Endothelial cell of umbilical vein (primary cell): ENCODE measurements at regions not wholly inside any gene's neighbourhood (a gene's known extent, or its start where the extent isn't known, plus 50 kb on each side); places are given as distances from the start of the nearest gene placed in this dataset.

Source experiments
- BruUV-seq: library from RNA; stranded (reverse); fragments of 400-500 nt; replicated peaks from 2 replicates; lab custom pipeline; 2021; lab: Mats Ljungman, UMichigan
- CTCF ChIA-PET: fragments of 300-600, 350-600 bp; sonication (Branson Sonifier 250); formaldehyde crosslinking; loops from one replicate; lab custom pipeline; 2021; ENCODE audit warnings: antibody characterized with exemption, inconsistent platforms; lab: Charles Lee
- POLR2A ChIA-PET: fragments of 300-600, 350-600 bp; sonication (Branson Sonifier 250); formaldehyde crosslinking; loops from one replicate; lab custom pipeline; 2021; ENCODE audit warnings: antibody characterized with exemption, inconsistent platforms; lab: Charles Lee
- DNase-seq: peaks from one replicate; pipeline ENCODE4 v3.0.0-alpha.2; 2011; ENCODE audit warnings: low read depth, low spot score
- FAIRE-seq: peaks from 2 replicates; lab custom pipeline; 2011; peaks lifted over from hg19 to GRCh38; lab: Jason Lieb, UNC
- H2AFZ ChIP-seq: 2 replicates; pipeline ENCODE4 v1.6.0; 2012; ENCODE audit warnings: low read depth, low read length, control low read depth, inconsistent platforms
- H3K27ac ChIP-seq: 2 replicates; pipeline ENCODE4 v1.5.1; 2011; ENCODE audit warnings: low read depth, mild to moderate bottlenecking, control low read depth, low read length, moderate library complexity; ENCODE audit not compliant: insufficient read depth
- H3K27me3 ChIP-seq, 2 experiments: 2 replicates each; pipeline versions ENCODE4 v1.6.0 to v1.6.1; 2011; ENCODE audit warnings: low read length in 2 of 2, mixed read lengths in 1 of 2; ENCODE audit not compliant: control insufficient read depth in 2 of 2, insufficient read depth in 2 of 2
- H3K36me3 ChIP-seq, 2 experiments: 2 replicates in 1 of 2; 3 replicates in 1 of 2; pipeline ENCODE4 v1.5.1; 2011; ENCODE audit warnings: low read length in 2 of 2, mild to moderate bottlenecking in 1 of 2, moderate library complexity in 1 of 2; ENCODE audit not compliant: control insufficient read depth in 2 of 2, insufficient read depth in 2 of 2; ENCODE audit errors: extremely low read depth in 1 of 2
- H3K4me1 ChIP-seq: 3 replicates; pipeline ENCODE4 v1.5.1; 2011; ENCODE audit warnings: mild to moderate bottlenecking, low read length; ENCODE audit not compliant: control insufficient read depth, insufficient read depth; ENCODE audit errors: extremely low read depth
- H3K4me2 ChIP-seq: 2 replicates; pipeline ENCODE4 v1.6.1; 2011; ENCODE audit warnings: low read length, control low read depth, mixed read lengths; ENCODE audit not compliant: insufficient read depth
- H3K4me3 ChIP-seq, 3 experiments: fragments of 200-600 bp in 1 of 3; sonication (generic), shearing (Covaris generic) in 1 of 3; replicated peaks in 1 of 3; 2 replicates each; pipeline ENCODE4 v1.5.1; 2011 to 2016; ENCODE audit warnings: control low read depth in 3 of 3, low read length in 3 of 3, mild to moderate bottlenecking in 2 of 3, inconsistent platforms in 1 of 3, low read depth in 1 of 3, moderate library complexity in 1 of 3; ENCODE audit not compliant: insufficient read depth in 1 of 3
- H3K79me2 ChIP-seq: 2 replicates; pipeline ENCODE4 v1.6.0; 2012; ENCODE audit warnings: low read length, inconsistent platforms; ENCODE audit not compliant: control insufficient read depth, insufficient read depth
- H3K9ac ChIP-seq: replicated peaks from 2 replicates; pipeline ENCODE3; 2011; ENCODE audit warnings: low read length, control low read depth; ENCODE audit not compliant: insufficient read depth; ENCODE audit errors: extremely low read depth
- H3K9me1 ChIP-seq: replicated peaks from 3 replicates; pipeline ENCODE4 v1.6.0; 2011; ENCODE audit warnings: mild to moderate bottlenecking, low read length; ENCODE audit not compliant: control insufficient read depth, insufficient read depth; ENCODE audit errors: extremely low read depth
- H3K9me3 ChIP-seq: replicated peaks from 2 replicates; pipeline ENCODE4 v1.5.1; 2012; ENCODE audit warnings: low read length, inconsistent platforms; ENCODE audit not compliant: control insufficient read depth, insufficient read depth
- H4K20me1 ChIP-seq: replicated peaks from 2 replicates; pipeline ENCODE3; 2011; ENCODE audit warnings: mild to moderate bottlenecking, low read length; ENCODE audit not compliant: control insufficient read depth, insufficient read depth; ENCODE audit errors: extremely low read depth
- EZH2 ChIP-seq: IDR thresholded peaks from 2 replicates; pipeline ENCODE4 v1.6.1; 2012; ENCODE audit warnings: borderline replicate concordance, low read depth, mild to moderate bottlenecking, moderate library complexity, low read length, inconsistent platforms; ENCODE audit not compliant: severe bottlenecking
- FOS ChIP-seq: IDR thresholded peaks from 2 replicates; pipeline ENCODE4 v1.6.1; 2011; ENCODE audit warnings: mild to moderate bottlenecking, low read length, moderate library complexity, borderline replicate concordance; ENCODE audit not compliant: insufficient read depth
- GATA2 ChIP-seq: IDR thresholded peaks from 2 replicates; pipeline ENCODE4 v1.7.0; 2011; ENCODE audit warnings: low read depth, mild to moderate bottlenecking, moderate library complexity, mixed read lengths, low read length; ENCODE audit not compliant: insufficient read length, insufficient read depth
- JUN ChIP-seq: IDR thresholded peaks from 2 replicates; pipeline ENCODE4 v1.6.1; 2011; ENCODE audit warnings: borderline replicate concordance, low read depth; ENCODE audit not compliant: insufficient read length, insufficient read depth
- MYC ChIP-seq: IDR thresholded peaks from one replicate; pipeline ENCODE4 v1.6.1; 2011; ENCODE audit warnings: mild to moderate bottlenecking, low read depth, low read length
- POLR2A ChIP-seq: IDR thresholded peaks from 2 replicates; pipeline ENCODE4 v1.6.1; 2012; ENCODE audit warnings: low read depth, mild to moderate bottlenecking, control low read depth, low read length
- POLR2AphosphoS5 ChIP-seq: IDR thresholded peaks from 2 replicates; pipeline ENCODE4 v1.6.1; 2012; ENCODE audit warnings: low read depth, mild to moderate bottlenecking, control low read depth, low read length, moderate library complexity; ENCODE audit not compliant: insufficient read depth
- dilution Hi-C: fragments of 300-500 bp; cut with MboI; formaldehyde crosslinking; loops from one replicate; pipeline ENCODE4 v1.15.0; 2019; ENCODE audit warnings: low sequenced_read_pairs; ENCODE audit not compliant: extremely low pct_ligation_motif_present
- intact Hi-C: fragments of 100-400 bp; cut with micrococcal nuclease; formaldehyde crosslinking; loops from one replicate; pipeline ENCODE4 v1.10.0; 2022
- TF ChIP-seq, protein P1 (sequence below): IDR thresholded peaks from 2 replicates; pipeline ENCODE4 v1.6.1; 2011; ENCODE audit not compliant: insufficient read depth, insufficient read length
- TF ChIP-seq, protein P2 (sequence below), 2 donors: IDR thresholded peaks; 1 replicate in 1 of 2; 2 replicates in 1 of 2; pipeline ENCODE4 v1.5.1; 2011; ENCODE audit warnings: low read length in 2 of 2, mild to moderate bottlenecking in 2 of 2, moderate library complexity in 2 of 2, control low read depth in 1 of 2, inconsistent platforms in 1 of 2, low read depth in 1 of 2; ENCODE audit not compliant: insufficient read depth in 1 of 2; ENCODE audit errors: extremely low read depth in 1 of 2

DNA sequence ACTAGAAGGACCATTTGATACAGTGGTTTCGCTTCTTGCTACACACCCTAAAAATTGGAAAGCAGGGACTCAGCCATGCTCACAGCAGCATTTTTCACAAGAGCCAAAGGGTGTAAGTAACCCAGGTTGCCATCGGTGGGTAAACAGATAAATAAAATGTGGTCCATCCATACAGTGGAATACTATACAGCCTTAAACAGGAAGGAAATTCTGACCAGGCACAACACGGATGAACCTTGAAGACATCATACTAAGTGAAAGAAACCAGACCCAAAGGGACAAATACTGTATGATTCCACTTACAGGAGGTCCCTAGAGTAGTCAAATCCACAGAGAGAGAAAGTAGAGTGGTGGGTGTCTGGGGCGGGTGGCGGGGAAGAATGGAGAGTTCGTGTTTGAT lies 220.9 kb downstream of the PHETA1 start:
- TF ChIP-seq FOS (no peak), GATA2 (no peak), POLR2A (no peak), POLR2AphosphoS5 (no peak), EZH2 (no peak), JUN (no peak), MYC (no peak)
- TF ChIP-seq, protein P1, sequence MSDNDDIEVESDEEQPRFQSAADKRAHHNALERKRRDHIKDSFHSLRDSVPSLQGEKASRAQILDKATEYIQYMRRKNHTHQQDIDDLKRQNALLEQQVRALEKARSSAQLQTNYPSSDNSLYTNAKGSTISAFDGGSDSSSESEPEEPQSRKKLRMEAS = no peak
- TF ChIP-seq, protein P2, sequence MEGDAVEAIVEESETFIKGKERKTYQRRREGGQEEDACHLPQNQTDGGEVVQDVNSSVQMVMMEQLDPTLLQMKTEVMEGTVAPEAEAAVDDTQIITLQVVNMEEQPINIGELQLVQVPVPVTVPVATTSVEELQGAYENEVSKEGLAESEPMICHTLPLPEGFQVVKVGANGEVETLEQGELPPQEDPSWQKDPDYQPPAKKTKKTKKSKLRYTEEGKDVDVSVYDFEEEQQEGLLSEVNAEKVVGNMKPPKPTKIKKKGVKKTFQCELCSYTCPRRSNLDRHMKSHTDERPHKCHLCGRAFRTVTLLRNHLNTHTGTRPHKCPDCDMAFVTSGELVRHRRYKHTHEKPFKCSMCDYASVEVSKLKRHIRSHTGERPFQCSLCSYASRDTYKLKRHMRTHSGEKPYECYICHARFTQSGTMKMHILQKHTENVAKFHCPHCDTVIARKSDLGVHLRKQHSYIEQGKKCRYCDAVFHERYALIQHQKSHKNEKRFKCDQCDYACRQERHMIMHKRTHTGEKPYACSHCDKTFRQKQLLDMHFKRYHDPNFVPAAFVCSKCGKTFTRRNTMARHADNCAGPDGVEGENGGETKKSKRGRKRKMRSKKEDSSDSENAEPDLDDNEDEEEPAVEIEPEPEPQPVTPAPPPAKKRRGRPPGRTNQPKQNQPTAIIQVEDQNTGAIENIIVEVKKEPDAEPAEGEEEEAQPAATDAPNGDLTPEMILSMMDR (IDR thresholded peaks at IDR 0.05; ENCODE audit: extremely low read depth in 1 of 2, insufficient read depth in 1 of 2, low read depth in 1 of 2, low read length in 2 of 2) = no peak
- H3K79me2 ChIP-seq = no peaks in the 10 kb centered on the region
- H3K36me3 ChIP-seq = no peaks in the 10 kb centered on the region
- H3K27me3 ChIP-seq = peaks cover 4 to 5% of the 10 kb centered on the region in 2 experiments
- dilution Hi-C loops (no loop called here), intact Hi-C loops (no loop called here)
- H3K27ac ChIP-seq = no peak overlapping the region
- no peaks in the 10 kb centered on the region for H4K20me1 ChIP-seq
- H3K9me1 ChIP-seq = no peaks in the 10 kb centered on the region
- ChIA-PET POLR2A (no interaction called here), CTCF (no interaction called here)
- no peak overlapping the region for H3K4me3 ChIP-seq
- no peak overlapping the region for H2AFZ ChIP-seq
- H3K4me2 ChIP-seq = no peak overlapping the region
- no peak for DNase-seq
- H3K4me1 ChIP-seq = no peaks in the 10 kb centered on the region
- H3K9ac ChIP-seq = no peak overlapping the region
- FAIRE-seq = no peak
- no TSS peak for BruUV-seq
- no peaks in the 10 kb centered on the region for H3K9me3 ChIP-seq
